ENCODE measurements at regions not wholly inside any gene's neighbourhood (a gene's known extent, or its start where the extent isn't known, plus 50 kb on each side); places are given as distances from the start of the nearest gene placed in this dataset.
"Not testable (repeated sequence)": the region's sequence is repeated elsewhere in the genome, so short reads cannot be mapped to it uniquely, and the experiment has no call there.

GRCh38 chr10:30683496-30683895, 53.9 kb upstream of the LYZL2 start:
- TF ChIP-seq, protein P1, sequence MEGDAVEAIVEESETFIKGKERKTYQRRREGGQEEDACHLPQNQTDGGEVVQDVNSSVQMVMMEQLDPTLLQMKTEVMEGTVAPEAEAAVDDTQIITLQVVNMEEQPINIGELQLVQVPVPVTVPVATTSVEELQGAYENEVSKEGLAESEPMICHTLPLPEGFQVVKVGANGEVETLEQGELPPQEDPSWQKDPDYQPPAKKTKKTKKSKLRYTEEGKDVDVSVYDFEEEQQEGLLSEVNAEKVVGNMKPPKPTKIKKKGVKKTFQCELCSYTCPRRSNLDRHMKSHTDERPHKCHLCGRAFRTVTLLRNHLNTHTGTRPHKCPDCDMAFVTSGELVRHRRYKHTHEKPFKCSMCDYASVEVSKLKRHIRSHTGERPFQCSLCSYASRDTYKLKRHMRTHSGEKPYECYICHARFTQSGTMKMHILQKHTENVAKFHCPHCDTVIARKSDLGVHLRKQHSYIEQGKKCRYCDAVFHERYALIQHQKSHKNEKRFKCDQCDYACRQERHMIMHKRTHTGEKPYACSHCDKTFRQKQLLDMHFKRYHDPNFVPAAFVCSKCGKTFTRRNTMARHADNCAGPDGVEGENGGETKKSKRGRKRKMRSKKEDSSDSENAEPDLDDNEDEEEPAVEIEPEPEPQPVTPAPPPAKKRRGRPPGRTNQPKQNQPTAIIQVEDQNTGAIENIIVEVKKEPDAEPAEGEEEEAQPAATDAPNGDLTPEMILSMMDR (IDR thresholded peaks at IDR 0.05; ENCODE audit: low read depth, low read length, poor library complexity, severe bottlenecking), result no peak
- TF ChIP-seq EZH2phosphoT487 (IDR thresholded peaks at IDR 0.05; ENCODE audit: borderline replicate concordance, low read length), result no peak
- H3K4me2 ChIP-seq (ENCODE audit: low read length), result no peak overlapping the region
- H3F3A ChIP-seq (ENCODE audit: control insufficient read depth, insufficient read depth), result no peaks in the 10 kb centered on the region
- H3K4me3 ChIP-seq (ENCODE audit: low read length), result no peak overlapping the region
- no peaks in the 10 kb centered on the region for H3K36me3 ChIP-seq (ENCODE audit: control insufficient read depth, low read length)
- H4K20me1 ChIP-seq (ENCODE audit: control insufficient read depth, insufficient read depth, low read depth, low read length), result no peaks in the 10 kb centered on the region
- no peaks in the 10 kb centered on the region for H3K79me2 ChIP-seq (ENCODE audit: control insufficient read depth, low read length)
- no peak overlapping the region for H3K27ac ChIP-seq (ENCODE audit: low read depth, low read length)
- H3K9me3 ChIP-seq (ENCODE audit: control insufficient read depth, insufficient read depth, low read length), result no peaks in the 10 kb centered on the region
- H3K27me3 ChIP-seq (ENCODE audit: control insufficient read depth, low read length), result peaks cover 26% of the 10 kb centered on the region
- H3K9me2 ChIP-seq (replicated peaks; ENCODE audit: control insufficient read depth, low read length), result no peaks in the 10 kb centered on the region
- peaks cover 8% of the 10 kb centered on the region for H3K4me1 ChIP-seq (ENCODE audit: control insufficient read depth, low read length)

DNA sequence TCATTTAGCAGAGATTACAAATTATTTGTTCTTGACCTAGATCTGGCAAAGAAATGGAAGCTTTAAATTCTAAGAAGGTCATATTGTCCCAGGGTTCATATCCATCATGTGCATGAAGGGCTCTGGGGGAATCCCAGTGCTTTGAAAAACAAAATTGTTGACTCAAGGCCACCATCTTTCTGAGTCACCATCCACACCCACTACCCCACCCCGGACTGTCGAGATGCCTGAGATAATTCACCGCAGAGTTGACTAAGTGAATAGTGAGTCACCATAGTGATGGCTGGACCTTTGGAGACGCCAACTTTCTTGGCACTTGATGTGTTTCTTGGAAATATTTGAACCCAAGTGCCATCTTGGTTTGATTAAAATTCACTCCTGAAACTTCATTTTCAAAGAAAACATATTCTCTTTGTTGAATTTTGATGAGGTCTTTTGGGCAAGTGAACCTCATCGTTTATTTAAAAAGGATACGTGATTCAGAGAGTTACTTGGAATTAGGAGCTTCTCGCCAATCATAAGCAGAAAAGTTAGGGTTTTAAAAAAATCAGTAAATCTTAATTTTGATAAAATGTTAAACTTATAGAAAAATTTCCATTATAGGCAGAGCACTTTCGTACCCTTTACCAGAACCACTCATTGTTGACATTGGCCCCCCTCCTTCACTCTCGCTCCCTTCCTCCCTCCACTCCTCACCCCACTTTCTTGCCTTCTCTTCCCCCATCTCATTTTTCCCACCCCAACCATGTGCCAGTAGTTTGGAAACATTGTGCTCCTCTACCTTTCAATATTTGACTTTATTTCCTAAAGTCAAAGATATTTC, 53.0 kb upstream of the LYZL2 start:
- not testable (repeated sequence) for H3K36me3 ChIP-seq (ENCODE audit: control insufficient read depth, low read length); H3K79me2 ChIP-seq (ENCODE audit: control insufficient read depth, low read length); H3K9me3 ChIP-seq (ENCODE audit: control insufficient read depth, insufficient read depth, low read length); H3K4me3 ChIP-seq (ENCODE audit: low read length); H3K9me2 ChIP-seq (replicated peaks; ENCODE audit: control insufficient read depth, low read length); H3K4me1 ChIP-seq (ENCODE audit: control insufficient read depth, low read length); H3K27ac ChIP-seq (ENCODE audit: low read depth, low read length); H3F3A ChIP-seq (ENCODE audit: control insufficient read depth, insufficient read depth); H4K20me1 ChIP-seq (ENCODE audit: control insufficient read depth, insufficient read depth, low read depth, low read length); H3K4me2 ChIP-seq (ENCODE audit: low read length)
- H3K27me3 ChIP-seq (ENCODE audit: control insufficient read depth, low read length), result peaks cover 26% of the 10 kb centered on the region

- Histone ChIP-seq H3K4me1 (ENCODE audit: control insufficient read depth, low read length) (no peaks in the 10 kb centered on the region), H3K9me2 (replicated peaks; ENCODE audit: control insufficient read depth, low read length) (no peaks in the 10 kb centered on the region), H3K9me3 (ENCODE audit: control insufficient read depth, insufficient read depth, low read length) (no peaks in the 10 kb centered on the region), H3K27me3 (ENCODE audit: control insufficient read depth, low read length) (peaks cover 21% of the 10 kb centered on the region), H3K79me2 (ENCODE audit: control insufficient read depth, low read length) (no peaks in the 10 kb centered on the region), H3K4me3 (ENCODE audit: low read length) (no peak overlapping the region), H4K20me1 (ENCODE audit: control insufficient read depth, insufficient read depth, low read depth, low read length) (no peaks in the 10 kb centered on the region), H3K36me3 (ENCODE audit: control insufficient read depth, low read length) (no peaks in the 10 kb centered on the region), H3K4me2 (ENCODE audit: low read length) (no peak overlapping the region), H3F3A (ENCODE audit: control insufficient read depth, insufficient read depth) (no peaks in the 10 kb centered on the region), H3K27ac (ENCODE audit: low read depth, low read length) (no peak overlapping the region)
- no peak for TF ChIP-seq EZH2phosphoT487 (IDR thresholded peaks at IDR 0.05; ENCODE audit: borderline replicate concordance, low read length)
- TF ChIP-seq, protein P1 (IDR thresholded peaks at IDR 0.05; ENCODE audit: low read depth, low read length, poor library complexity, severe bottlenecking), result no peak
Measured at GRCh38 chr10:30680908-30681307, 51.4 kb upstream of the LYZL2 start.
